HG03460 (cell line): ENCODE measurements at regions not wholly inside any gene's neighbourhood (a gene's known extent, or its start where the extent isn't known, plus 50 kb on each side); places are given as distances from the start of the nearest gene placed in this dataset.

Source experiments
- ATAC-seq: cut with Tn5 transposase; IDR thresholded peaks from one replicate; pipeline ENCODE4 v1.9.1; 2021; ENCODE audit not compliant: unreplicated experiment

DNA sequence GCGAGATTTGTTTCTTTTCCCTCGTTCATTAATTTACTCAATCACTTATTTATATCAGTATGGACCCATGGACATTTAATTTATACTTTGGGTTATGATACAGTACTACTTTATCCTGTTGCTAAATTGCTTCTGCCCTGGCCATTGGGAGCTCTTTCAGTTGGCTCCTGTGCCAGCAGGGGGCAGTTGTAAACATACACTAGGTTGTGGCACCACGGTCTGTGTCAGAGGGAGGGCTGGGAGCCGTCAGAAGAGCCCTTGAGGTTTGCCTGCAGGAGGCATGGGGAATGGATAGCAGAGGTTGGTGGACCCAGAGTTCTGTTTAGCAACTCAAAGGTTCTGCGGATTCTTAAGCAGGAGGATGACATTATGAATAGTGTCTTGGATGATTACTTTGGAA, 94.3 kb downstream of the ERCC5 start:
- ATAC-seq, result no peak

DNA sequence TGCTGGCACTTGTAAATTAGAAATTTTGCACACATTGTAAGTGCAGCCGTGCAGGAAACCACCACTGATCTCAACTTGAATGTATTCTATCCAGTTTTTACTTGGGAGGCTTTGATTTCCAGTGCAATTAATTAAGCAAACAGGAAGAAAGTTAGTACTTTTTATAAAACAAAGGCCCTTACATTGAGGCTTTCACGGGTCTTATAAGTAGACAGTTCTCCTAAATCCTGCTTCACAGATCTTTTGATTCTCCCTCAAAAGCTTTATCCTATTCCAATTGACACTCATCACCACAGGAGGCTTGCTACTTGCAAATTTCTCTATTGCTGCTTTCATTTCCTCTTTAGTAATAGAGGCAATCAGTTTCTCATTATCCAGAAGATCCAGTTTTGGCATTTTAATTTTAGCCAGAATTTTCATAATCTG, 90.1 kb downstream of the ERCC5 start:
- no peak for ATAC-seq

DNA sequence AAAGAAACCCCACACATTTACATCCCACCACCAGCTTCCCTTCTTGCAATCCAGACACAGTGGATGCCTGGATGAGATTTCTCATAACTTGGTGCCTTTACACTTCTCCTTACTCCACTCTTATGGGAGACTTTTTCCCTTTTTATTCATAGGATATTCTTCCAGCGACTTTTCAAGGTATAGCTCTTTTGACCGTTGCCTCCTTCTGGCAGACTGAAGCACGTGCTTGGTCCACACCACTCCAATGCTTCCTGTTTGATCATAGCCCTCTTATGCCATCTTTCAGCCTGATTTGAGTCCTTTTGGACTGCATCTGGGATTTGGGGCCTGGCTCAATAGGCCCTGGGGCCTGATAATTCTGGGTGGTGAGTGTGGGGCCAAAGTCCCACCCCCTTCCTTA, 87.7 kb downstream of the ERCC5 start:
- ATAC-seq, result no peak

DNA sequence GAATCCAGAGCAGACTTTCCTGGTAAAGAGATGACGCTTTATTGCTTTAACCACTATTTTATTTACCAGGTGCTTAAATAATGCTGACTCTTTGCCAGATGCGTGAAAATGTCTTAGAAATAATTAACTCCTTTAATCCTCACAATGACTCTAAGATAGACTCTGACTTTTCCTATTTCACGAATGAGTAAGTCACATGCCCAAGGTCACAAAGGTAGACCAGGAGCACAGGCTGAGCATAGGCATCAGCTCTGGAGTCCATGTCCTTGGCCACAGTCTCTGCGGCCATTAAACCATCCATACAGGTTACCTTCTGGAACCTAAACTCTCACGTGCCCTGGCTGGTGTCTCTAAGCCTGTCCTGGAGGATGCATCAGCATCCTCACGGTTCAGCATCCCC, 87.3 kb downstream of the ERCC5 start:
- ATAC-seq, result no peak

DNA sequence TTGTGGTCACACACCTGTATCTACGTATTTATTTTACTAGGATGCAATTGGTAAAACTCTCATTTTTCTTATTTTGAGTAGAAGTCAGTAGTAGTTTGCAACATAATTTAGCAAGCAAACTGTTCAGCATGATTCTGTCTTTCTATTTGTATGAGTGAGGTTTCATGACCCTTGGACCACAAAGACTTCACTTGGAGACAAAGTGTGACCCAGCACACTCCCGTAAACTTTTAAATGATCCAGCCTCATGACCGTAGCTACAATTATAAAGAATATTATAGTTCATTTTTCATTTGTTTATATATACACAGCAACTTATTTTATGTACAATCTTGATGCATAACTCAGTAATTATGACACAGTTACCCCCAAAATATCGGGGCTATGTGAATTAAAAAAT, 86.5 kb downstream of the ERCC5 start:
- ATAC-seq, result no peak

DNA sequence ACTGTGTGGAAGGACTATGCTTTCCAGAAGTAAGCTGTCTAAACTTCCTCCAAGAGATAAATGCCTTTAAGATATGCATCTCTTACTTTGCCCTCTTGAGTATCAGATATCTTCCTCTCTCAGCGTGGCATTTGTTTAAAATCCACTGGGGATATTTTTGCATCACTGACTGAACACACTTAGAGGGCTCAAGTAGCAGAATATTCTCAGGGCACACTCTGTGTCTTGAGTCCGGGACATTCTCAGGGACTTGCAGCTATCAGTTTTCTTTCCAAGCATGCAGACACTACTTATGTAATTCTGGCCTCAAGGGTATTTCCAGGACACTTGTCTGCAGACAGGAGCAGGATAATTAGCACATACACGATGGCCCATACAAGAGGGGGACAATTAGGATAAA, 84.7 kb downstream of the ERCC5 start:
- no peak for ATAC-seq

DNA sequence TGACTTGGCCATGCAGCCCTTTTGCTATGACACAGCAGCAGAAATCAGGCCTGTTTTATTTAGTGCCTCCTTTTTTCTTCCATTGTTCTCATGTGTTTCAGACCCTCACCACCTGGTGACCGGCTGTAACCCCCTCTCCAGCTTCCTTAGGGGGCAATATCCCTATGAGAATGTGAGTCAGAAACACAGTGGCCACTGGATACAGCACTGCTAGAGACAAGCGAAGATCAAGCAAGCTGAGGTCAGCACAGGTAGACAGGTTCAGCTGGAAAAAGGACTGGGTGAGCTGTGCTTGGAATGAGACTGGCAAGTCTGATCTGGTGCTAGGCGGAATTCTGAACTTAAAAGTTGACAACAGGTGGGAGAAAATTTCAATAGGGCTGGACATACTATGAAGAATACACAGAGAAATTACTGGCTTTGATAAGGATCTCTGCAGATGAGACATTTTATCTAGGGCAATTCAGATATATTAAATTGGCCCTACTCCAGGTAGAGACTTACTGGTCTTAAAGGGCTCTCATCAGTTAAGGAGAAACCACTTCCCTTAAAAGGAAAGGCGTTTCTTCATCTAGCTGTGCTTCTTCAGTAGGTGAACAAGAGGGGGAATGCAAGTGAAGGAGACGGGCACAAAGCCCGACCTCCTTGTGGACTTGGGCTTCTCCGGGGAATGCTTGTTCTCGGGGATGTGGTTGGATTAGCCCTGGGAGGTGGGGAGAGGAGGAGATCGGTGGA, 83.3 kb downstream of the ERCC5 start:
- no peak for ATAC-seq
